HG02759 (cell line): ENCODE measurements at regions not wholly inside any gene's neighbourhood (a gene's known extent, or its start where the extent isn't known, plus 50 kb on each side); places are given as distances from the start of the nearest gene placed in this dataset.

Source experiments
- ATAC-seq: cut with Tn5 transposase; IDR thresholded peaks from one replicate; pipeline ENCODE4 v1.9.1; 2021; ENCODE audit warnings: mild to moderate bottlenecking, moderate library complexity; ENCODE audit not compliant: unreplicated experiment

- peak; percentile 49 for ATAC-seq
Measured at GRCh38 chr20:53706466-53707370, 113.1 kb upstream of the ZNF217 start.

- no peak for ATAC-seq
Measured at GRCh38 chr20:53706008-53706465, 112.4 kb upstream of the ZNF217 start.

- no peak for ATAC-seq
Measured at GRCh38 chr20:53702617-53703016, 109.0 kb upstream of the ZNF217 start.

GRCh38 chr20:53699906-53700305, 106.3 kb upstream of the ZNF217 start:
- no peak for ATAC-seq

GRCh38 chr20:53699085-53699674, 105.5 kb upstream of the ZNF217 start:
- no peak for ATAC-seq

GRCh38 chr20:53698371-53698978, 104.8 kb upstream of the ZNF217 start:
- no peak for ATAC-seq

GRCh38 chr20:53695797-53696527, 102.3 kb upstream of the ZNF217 start:
- no peak for ATAC-seq

GRCh38 chr20:53693262-53693871, 99.7 kb upstream of the ZNF217 start:
- ATAC-seq, result no peak

- ATAC-seq, result no peak
Measured at GRCh38 chr20:53692465-53693067, 98.9 kb upstream of the ZNF217 start.

GRCh38 chr20:53691811-53692192, 98.2 kb upstream of the ZNF217 start:
- no peak for ATAC-seq

- no peak for ATAC-seq
Measured at GRCh38 chr20:53691060-53691810, 97.6 kb upstream of the ZNF217 start.

GRCh38 chr20:53688085-53688484, 94.4 kb upstream of the ZNF217 start:
- ATAC-seq, result no peak

- ATAC-seq, result no peak
Measured at GRCh38 chr20:53685070-53685595, 91.5 kb upstream of the ZNF217 start.

GRCh38 chr20:53683506-53683905, 89.9 kb upstream of the ZNF217 start:
- ATAC-seq, result no peak

- ATAC-seq, result no peak
Measured at GRCh38 chr20:53681352-53682212, 87.9 kb upstream of the ZNF217 start.

GRCh38 chr20:53679597-53680309, 86.1 kb upstream of the ZNF217 start:
- no peak for ATAC-seq

GRCh38 chr20:53678990-53679596, 85.5 kb upstream of the ZNF217 start:
- no peak for ATAC-seq
